SK-N-SH (cell line): ENCODE measurements at regions not wholly inside any gene's neighbourhood (a gene's known extent, or its start where the extent isn't known, plus 50 kb on each side); places are given as distances from the start of the nearest gene placed in this dataset.
"Not testable (repeated sequence)": the region's sequence is repeated elsewhere in the genome, so short reads cannot be mapped to it uniquely, and the experiment has no call there.

Experiments
- CTCF ChIA-PET: fragments of 300-600, 350-600 bp; formaldehyde crosslinking; extraction: SDS; loops from one replicate; lab custom pipeline; 2021; lab: Yijun Ruan, JAX
- POLR2A ChIA-PET: fragments of 350-600 bp; sonication (Branson Sonifier 250); formaldehyde crosslinking; extraction: SDS; loops from one replicate; lab custom pipeline; 2020; ENCODE audit warnings: antibody characterized with exemption, inconsistent platforms; lab: Yijun Ruan, JAX
- DNase-seq: peaks from one replicate; pipeline ENCODE4 v3.0.0; 2012
- H2AFZ ChIP-seq: fragments of 200-600 bp; sonication (generic); 2 replicates; pipeline ENCODE4 v1.8.1; 2016; ENCODE audit warnings: antibody characterized with exemption, mild to moderate bottlenecking, low read depth
- H3F3A ChIP-seq: fragments of 200-600 bp; sonication (generic); replicated peaks from 2 replicates; pipeline ENCODE3; 2016; ENCODE audit warnings: antibody characterized with exemption, mild to moderate bottlenecking; ENCODE audit not compliant: insufficient read depth
- H3K27ac ChIP-seq, 2 experiments: fragments of 200-500 bp in 1 of 2; fragments of 200-600 bp in 1 of 2; sonication (Bioruptor generic) in 1 of 2; sonication (generic), shearing (Covaris generic) in 1 of 2; 2 replicates each; pipeline versions ENCODE4 v1.5.1 to v1.6.1; 2014 to 2016; ENCODE audit warnings: low read depth in 2 of 2, inconsistent platforms in 1 of 2, low read length in 1 of 2, mild to moderate bottlenecking in 1 of 2, mixed read lengths in 1 of 2
- H3K27me3 ChIP-seq: fragments of 200-600 bp; sonication (generic), shearing (Covaris generic); 2 replicates; pipeline ENCODE4 v1.6.1; 2016; ENCODE audit warnings: mixed run types; ENCODE audit not compliant: insufficient read depth
- H3K36me3 ChIP-seq, 2 experiments: fragments of 200-500 bp in 1 of 2; fragments of 200-600 bp in 1 of 2; sonication (Bioruptor generic) in 1 of 2; sonication (generic) in 1 of 2; replicated peaks in 1 of 2; 2 replicates each; pipeline versions ENCODE3 to v1.5.1; 2014 to 2016; ENCODE audit warnings: low read length in 1 of 2, mild to moderate bottlenecking in 1 of 2; ENCODE audit not compliant: insufficient read depth in 2 of 2, control insufficient read depth in 1 of 2
- H3K4me1 ChIP-seq, 2 experiments: fragments of 200-500 bp in 1 of 2; fragments of 200-600 bp in 1 of 2; sonication (Bioruptor generic) in 1 of 2; sonication (generic), shearing (Covaris generic) in 1 of 2; 2 replicates each; pipeline versions ENCODE4 v1.5.1 to v1.6.1; 2014 to 2016; ENCODE audit warnings: low read depth in 1 of 2, low read length in 1 of 2, mixed run types in 1 of 2; ENCODE audit not compliant: insufficient read depth in 2 of 2, control insufficient read depth in 1 of 2
- H3K4me2 ChIP-seq: fragments of 200-600 bp; sonication (generic), shearing (Covaris generic); 2 replicates; pipeline ENCODE4 v1.6.1; 2017; ENCODE audit warnings: mixed run types
- H3K4me3 ChIP-seq, 2 experiments: fragments of 200-500 bp in 1 of 2; fragments of 200-600 bp in 1 of 2; sonication (Bioruptor generic) in 1 of 2; sonication (generic), shearing (Covaris generic) in 1 of 2; 2 replicates each; pipeline versions ENCODE4 v1.5.1 to v1.8.1; 2014 to 2016; ENCODE audit warnings: low read depth in 2 of 2, inconsistent platforms in 1 of 2, low read length in 1 of 2, mild to moderate bottlenecking in 1 of 2, mixed read lengths in 1 of 2, moderate library complexity in 1 of 2
- H3K79me2 ChIP-seq: fragments of 200-600 bp; sonication (generic); 2 replicates; pipeline ENCODE4 v1.8.1; 2017; ENCODE audit warnings: mild to moderate bottlenecking; ENCODE audit not compliant: insufficient read depth
- H3K9ac ChIP-seq: fragments of 200-600 bp; sonication (generic); 2 replicates; pipeline ENCODE4 v1.6.1; 2017; ENCODE audit warnings: mixed run types
- H3K9me2 ChIP-seq: fragments of 200-600 bp; sonication (generic); 2 replicates; pipeline ENCODE4 v1.6.1; 2017; ENCODE audit warnings: mixed run types
- H3K9me3 ChIP-seq: fragments of 200-600 bp; sonication (generic); 2 replicates; pipeline ENCODE4 v1.6.1; 2017; ENCODE audit warnings: mixed run types, mild to moderate bottlenecking, moderate library complexity
- H4K20me1 ChIP-seq: fragments of 200-600 bp; sonication (generic); 2 replicates; pipeline ENCODE4 v1.6.1; 2017; ENCODE audit warnings: mild to moderate bottlenecking, mixed run types; ENCODE audit not compliant: insufficient read depth
- ELF1 ChIP-seq: IDR thresholded peaks from 2 replicates; pipeline ENCODE4 v1.4.0; 2012
- FOSL2 ChIP-seq: IDR thresholded peaks from 2 replicates; pipeline ENCODE4 v1.4.0; 2012; ENCODE audit warnings: low read depth, mild to moderate bottlenecking, moderate library complexity, borderline replicate concordance
- FOXJ3 ChIP-seq: sonication (generic); formaldehyde crosslinking; IDR thresholded peaks from 2 replicates; pipeline ENCODE4 v1.5.1; 2020; ENCODE audit warnings: mild to moderate bottlenecking, missing genetic modification reagents
- GABPA ChIP-seq: IDR thresholded peaks from 2 replicates; pipeline ENCODE4 v1.4.0; 2012; ENCODE audit warnings: low read depth, mild to moderate bottlenecking
- MEF2A ChIP-seq: IDR thresholded peaks from 2 replicates; pipeline ENCODE4 v1.4.0; 2012; ENCODE audit warnings: low read depth, borderline replicate concordance
- MXI1 ChIP-seq: IDR thresholded peaks from 2 replicates; pipeline ENCODE4 v1.6.1; 2012; ENCODE audit warnings: mild to moderate bottlenecking, low read depth, low read length, improper control_type of control experiment
- NFIC ChIP-seq: IDR thresholded peaks from 2 replicates; pipeline ENCODE4 v1.4.0; 2012; ENCODE audit warnings: borderline replicate concordance
- NRF1 ChIP-seq: IDR thresholded peaks from 2 replicates; pipeline ENCODE4 v1.6.1; 2012; ENCODE audit warnings: low read depth, mild to moderate bottlenecking, low read length
- RAD21 ChIP-seq: IDR thresholded peaks from 2 replicates; pipeline ENCODE4 v1.6.1; 2012; ENCODE audit warnings: mild to moderate bottlenecking, low read length
- SMC3 ChIP-seq: IDR thresholded peaks from 2 replicates; pipeline ENCODE4 v1.6.1; 2012; ENCODE audit warnings: low read depth, low read length, improper control_type of control experiment
- WGBS: methylation state at CpG from one replicate; pipeline ENCODE4 v1.1.6; 2017; ENCODE audit warnings: low lambda C conversion rate; 5-methylcytosine and 5-hydroxymethylcytosine counted together
- TF ChIP-seq, protein P1 (sequence below): IDR thresholded peaks from 2 replicates; pipeline ENCODE4 v1.4.0; 2012; ENCODE audit warnings: low read depth, borderline replicate concordance
- TF ChIP-seq, protein P2 (sequence below): fragments of 200-600 bp; sonication (generic); IDR thresholded peaks from 2 replicates; pipeline ENCODE4 v1.6.1; 2017; ENCODE audit warnings: antibody characterized with exemption, mild to moderate bottlenecking, moderate library complexity

DNA sequence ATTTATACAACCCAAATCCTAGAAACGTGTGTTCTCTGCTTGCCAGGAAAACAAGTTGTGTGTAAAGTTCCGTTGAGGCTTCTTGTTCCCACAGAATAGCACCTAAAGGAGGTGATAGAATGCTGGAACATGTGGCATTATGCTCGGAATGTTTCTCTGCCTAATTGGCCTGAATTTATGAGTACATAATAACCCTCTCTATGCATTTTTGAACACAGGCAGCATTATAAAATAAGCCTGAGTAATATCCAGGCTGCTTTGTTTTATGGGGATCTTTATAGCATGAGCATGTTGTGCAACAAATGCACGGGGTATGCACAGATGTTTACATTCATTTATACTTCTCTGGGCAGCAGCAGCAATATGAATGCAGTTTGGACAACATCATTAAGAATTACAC lies 385.7 kb downstream of the MBD2 start:
- no peaks in the 10 kb centered on the region for H3F3A ChIP-seq
- H3K4me2 ChIP-seq: no peak overlapping the region
- H3K9me3 ChIP-seq: no peaks in the 10 kb centered on the region
- POLR2A ChIA-PET: no interaction called here
- no peaks in the 10 kb centered on the region for H3K79me2 ChIP-seq
- CTCF ChIA-PET: no interaction called here
- no peak overlapping the region for H3K27ac ChIP-seq
- no peaks in the 10 kb centered on the region for H4K20me1 ChIP-seq
- no peak for DNase-seq
- H2AFZ ChIP-seq: no peak overlapping the region
- no peak overlapping the region for H3K4me3 ChIP-seq
- H3K9ac ChIP-seq: no peak overlapping the region
- no peaks in the 10 kb centered on the region for H3K36me3 ChIP-seq
- H3K9me2 ChIP-seq: no peaks in the 10 kb centered on the region
- WGBS: 11% methylated on average over 4 of the region's 4 CpGs
- TF ChIP-seq MXI1 (no peak), NFIC (no peak), MEF2A (no peak), FOXJ3 (CRISPR knock-in tag) (no peak), SMC3 (no peak), NRF1 (no peak), RAD21 (no peak), FOSL2 (no peak), ELF1 (no peak), GABPA (no peak)
- TF ChIP-seq, protein P1, sequence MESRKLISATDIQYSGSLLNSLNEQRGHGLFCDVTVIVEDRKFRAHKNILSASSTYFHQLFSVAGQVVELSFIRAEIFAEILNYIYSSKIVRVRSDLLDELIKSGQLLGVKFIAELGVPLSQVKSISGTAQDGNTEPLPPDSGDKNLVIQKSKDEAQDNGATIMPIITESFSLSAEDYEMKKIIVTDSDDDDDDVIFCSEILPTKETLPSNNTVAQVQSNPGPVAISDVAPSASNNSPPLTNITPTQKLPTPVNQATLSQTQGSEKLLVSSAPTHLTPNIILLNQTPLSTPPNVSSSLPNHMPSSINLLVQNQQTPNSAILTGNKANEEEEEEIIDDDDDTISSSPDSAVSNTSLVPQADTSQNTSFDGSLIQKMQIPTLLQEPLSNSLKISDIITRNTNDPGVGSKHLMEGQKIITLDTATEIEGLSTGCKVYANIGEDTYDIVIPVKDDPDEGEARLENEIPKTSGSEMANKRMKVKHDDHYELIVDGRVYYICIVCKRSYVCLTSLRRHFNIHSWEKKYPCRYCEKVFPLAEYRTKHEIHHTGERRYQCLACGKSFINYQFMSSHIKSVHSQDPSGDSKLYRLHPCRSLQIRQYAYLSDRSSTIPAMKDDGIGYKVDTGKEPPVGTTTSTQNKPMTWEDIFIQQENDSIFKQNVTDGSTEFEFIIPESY: no peak
- TF ChIP-seq, protein P2, sequence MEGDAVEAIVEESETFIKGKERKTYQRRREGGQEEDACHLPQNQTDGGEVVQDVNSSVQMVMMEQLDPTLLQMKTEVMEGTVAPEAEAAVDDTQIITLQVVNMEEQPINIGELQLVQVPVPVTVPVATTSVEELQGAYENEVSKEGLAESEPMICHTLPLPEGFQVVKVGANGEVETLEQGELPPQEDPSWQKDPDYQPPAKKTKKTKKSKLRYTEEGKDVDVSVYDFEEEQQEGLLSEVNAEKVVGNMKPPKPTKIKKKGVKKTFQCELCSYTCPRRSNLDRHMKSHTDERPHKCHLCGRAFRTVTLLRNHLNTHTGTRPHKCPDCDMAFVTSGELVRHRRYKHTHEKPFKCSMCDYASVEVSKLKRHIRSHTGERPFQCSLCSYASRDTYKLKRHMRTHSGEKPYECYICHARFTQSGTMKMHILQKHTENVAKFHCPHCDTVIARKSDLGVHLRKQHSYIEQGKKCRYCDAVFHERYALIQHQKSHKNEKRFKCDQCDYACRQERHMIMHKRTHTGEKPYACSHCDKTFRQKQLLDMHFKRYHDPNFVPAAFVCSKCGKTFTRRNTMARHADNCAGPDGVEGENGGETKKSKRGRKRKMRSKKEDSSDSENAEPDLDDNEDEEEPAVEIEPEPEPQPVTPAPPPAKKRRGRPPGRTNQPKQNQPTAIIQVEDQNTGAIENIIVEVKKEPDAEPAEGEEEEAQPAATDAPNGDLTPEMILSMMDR: no peak
- no peaks in the 10 kb centered on the region for H3K4me1 ChIP-seq
- H3K27me3 ChIP-seq: no peaks in the 10 kb centered on the region

DNA sequence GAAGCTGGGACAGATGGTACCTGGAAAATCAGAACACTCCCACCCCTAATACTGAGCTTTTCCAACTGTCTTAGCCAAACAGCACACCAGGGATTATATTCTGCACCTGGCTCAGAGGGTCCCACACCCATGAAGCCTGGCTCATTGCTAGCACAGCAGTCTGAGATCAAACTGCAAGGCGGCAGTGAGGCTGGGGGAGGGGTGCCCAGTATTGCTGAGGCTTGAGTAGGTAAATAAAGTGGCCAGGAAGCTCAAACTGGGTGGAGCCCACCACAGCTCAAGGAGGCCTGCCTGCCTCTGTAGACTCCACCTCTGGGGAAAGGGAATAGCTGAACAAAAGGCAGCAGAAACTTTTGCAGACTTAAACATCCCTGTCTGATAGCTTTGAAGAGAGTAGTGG lies 403.3 kb downstream of the MBD2 start:
- H4K20me1 ChIP-seq, H3K4me1 ChIP-seq, H3K4me3 ChIP-seq, H3K9ac ChIP-seq, H3K4me2 ChIP-seq, DNase-seq, H2AFZ ChIP-seq, H3F3A ChIP-seq, H3K27me3 ChIP-seq, H3K27ac ChIP-seq, H3K9me2 ChIP-seq, H3K9me3 ChIP-seq, H3K79me2 ChIP-seq, POLR2A ChIA-PET, H3K36me3 ChIP-seq: not testable (repeated sequence)
- CTCF ChIA-PET: interaction anchor here (0.8 kb wide), 1 partner anchor 122 kb away, joined by 3 read pairs; no protein-coding TSS in a partner anchor
- WGBS: 17% methylated on average over 1 of the region's 1 CpG
